ENCODE measurements at regions not wholly inside any gene's neighbourhood (a gene's known extent, or its start where the extent isn't known, plus 50 kb on each side); places are given as distances from the start of the nearest gene placed in this dataset.

DNA sequence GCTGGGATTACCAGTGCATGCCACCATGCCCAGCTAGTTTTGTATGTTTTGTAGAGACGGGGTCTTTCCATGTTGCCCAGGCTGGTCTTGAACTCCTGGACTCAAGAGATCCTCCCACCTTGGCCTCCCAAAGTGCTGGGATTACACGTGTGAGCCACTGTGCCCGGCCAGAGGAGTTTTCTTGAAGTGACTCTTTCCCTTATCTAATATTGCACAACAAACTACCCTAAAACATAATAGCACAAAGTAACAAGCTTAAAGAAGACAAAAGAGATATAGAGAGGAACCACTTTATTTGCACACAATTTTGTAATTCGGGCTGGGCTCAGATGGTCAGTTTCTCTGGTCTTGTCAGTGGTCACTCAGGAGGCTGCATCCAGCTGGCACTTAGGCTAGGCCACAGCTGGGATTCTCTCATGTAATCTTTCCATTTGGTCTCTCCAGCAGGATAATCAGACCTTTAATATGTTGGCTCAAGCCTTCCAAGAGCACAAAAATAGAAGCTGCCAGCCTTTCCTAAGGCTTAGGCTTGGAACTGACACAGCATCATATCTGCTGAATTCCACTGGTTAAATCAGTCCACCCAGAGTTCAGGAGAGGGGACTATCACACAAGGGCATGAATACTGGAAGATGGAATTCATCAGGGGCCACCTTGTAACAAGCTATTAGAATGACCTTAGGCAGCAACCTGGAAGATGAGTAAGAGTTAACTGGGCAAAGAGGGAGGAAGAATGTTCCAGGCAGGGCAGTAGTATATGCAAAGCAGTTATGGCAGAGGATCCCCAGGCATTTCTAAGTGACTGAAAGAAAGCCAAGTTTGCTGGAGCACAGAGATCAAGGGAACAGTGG is 56.7 kb upstream of the PNRC1 start:
- Mint-ChIP-seq H3K4me1 (peaks cover 27% of the 10 kb centered on the region), H3K36me3 (no peaks in the 10 kb centered on the region), H3K9me3 (no peaks in the 10 kb centered on the region), H3K4me3 (no peak overlapping the region), H3K27ac (peak overlapping the region; percentile 22), H3K27me3 (ENCODE audit: low read depth) (no peaks in the 10 kb centered on the region)
- DNase-seq (ENCODE audit: low spot score in 2 of 2, unreplicated experiment in 2 of 2): no peak
- TF ChIP-seq CTCF (IDR thresholded peaks at IDR 0.05; ENCODE audit: unreplicated experiment): no peak

GRCh38 chr6:89022798-89023197 is 57.8 kb upstream of the PNRC1 start:
- DNase-seq (ENCODE audit: low spot score in 2 of 2, unreplicated experiment in 2 of 2): no peak
- H3K4me1 Mint-ChIP-seq: peaks cover 25% of the 10 kb centered on the region
- H3K9me3 Mint-ChIP-seq: no peaks in the 10 kb centered on the region
- H3K36me3 Mint-ChIP-seq: no peaks in the 10 kb centered on the region
- no peak for TF ChIP-seq CTCF (IDR thresholded peaks at IDR 0.05; ENCODE audit: unreplicated experiment)
- no peak overlapping the region for H3K4me3 Mint-ChIP-seq
- H3K27ac Mint-ChIP-seq: peak overlapping the region; percentile 16
- H3K27me3 Mint-ChIP-seq (ENCODE audit: low read depth): no peaks in the 10 kb centered on the region

GRCh38 chr6:89021629-89022028 is 58.2 kb upstream of the RNGTT start:
- no peak overlapping the region for H3K4me3 Mint-ChIP-seq
- TF ChIP-seq CTCF (IDR thresholded peaks at IDR 0.05; ENCODE audit: unreplicated experiment): no peak
- H3K27me3 Mint-ChIP-seq (ENCODE audit: low read depth): no peaks in the 10 kb centered on the region
- DNase-seq (ENCODE audit: low spot score in 2 of 2, unreplicated experiment in 2 of 2): no peak
- H3K36me3 Mint-ChIP-seq: no peaks in the 10 kb centered on the region
- peaks cover 23% of the 10 kb centered on the region for H3K4me1 Mint-ChIP-seq
- peaks cover 7% of the 10 kb centered on the region for H3K9me3 Mint-ChIP-seq
- peak overlapping the region; percentile 16 for H3K27ac Mint-ChIP-seq

DNA sequence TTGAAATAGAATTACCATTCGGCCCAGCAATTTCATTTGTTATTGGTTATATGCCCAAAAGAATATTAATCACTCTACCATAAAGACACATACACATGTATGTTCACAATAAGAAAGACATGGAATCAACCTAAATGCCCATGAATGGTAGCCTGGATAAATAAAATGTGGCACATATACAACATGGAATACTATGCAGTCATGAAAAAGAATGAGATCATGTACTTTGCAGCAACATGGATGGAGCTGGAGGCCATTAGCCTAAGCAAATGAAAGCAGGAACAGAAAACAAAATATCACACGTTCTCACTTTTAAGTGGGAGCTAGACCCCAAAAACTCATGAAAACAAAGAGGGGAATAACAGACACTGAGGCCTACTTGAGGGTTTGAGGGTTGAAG is 52.6 kb upstream of the RNGTT start:
- no peak overlapping the region for H3K4me3 Mint-ChIP-seq
- H3K27me3 Mint-ChIP-seq (ENCODE audit: low read depth): no peaks in the 10 kb centered on the region
- H3K36me3 Mint-ChIP-seq: no peaks in the 10 kb centered on the region
- DNase-seq (ENCODE audit: low spot score in 2 of 2, unreplicated experiment in 2 of 2): no peak
- H3K4me1 Mint-ChIP-seq: no peaks in the 10 kb centered on the region
- no peak for TF ChIP-seq CTCF (IDR thresholded peaks at IDR 0.05; ENCODE audit: unreplicated experiment)
- no peak overlapping the region for H3K27ac Mint-ChIP-seq
- peaks cover 18% of the 10 kb centered on the region for H3K9me3 Mint-ChIP-seq

GRCh38 chr6:89013438-89013837 is 50.0 kb upstream of the RNGTT start:
- Mint-ChIP-seq H3K9me3 (peaks cover 18% of the 10 kb centered on the region), H3K27ac (no peak overlapping the region), H3K27me3 (ENCODE audit: low read depth) (no peaks in the 10 kb centered on the region), H3K4me1 (peaks cover 7% of the 10 kb centered on the region), H3K36me3 (no peaks in the 10 kb centered on the region), H3K4me3 (no peak overlapping the region)
- no peak for TF ChIP-seq CTCF (IDR thresholded peaks at IDR 0.05; ENCODE audit: unreplicated experiment)
- DNase-seq (ENCODE audit: low spot score in 2 of 2, unreplicated experiment in 2 of 2): no peak
